ENCODE measurements at regions not wholly inside any gene's neighbourhood (a gene's known extent, or its start where the extent isn't known, plus 50 kb on each side); places are given as distances from the start of the nearest gene placed in this dataset.

GRCh38 chr7:155948423-155948822, 136.2 kb upstream of the SHH start:
- H3K9me3 ChIP-seq (ENCODE audit: control insufficient read depth in 1 of 2, low read length in 2 of 2): no peaks in the 10 kb centered on the region
- H3K4me1 ChIP-seq (ENCODE audit: control insufficient read depth in 1 of 2, insufficient read depth in 2 of 2, low read length in 2 of 2): no peaks in the 10 kb centered on the region
- no peak overlapping the region for H3K4me3 ChIP-seq (ENCODE audit: low read depth in 1 of 2, low read length in 2 of 2)
- H3K27ac ChIP-seq (ENCODE audit: low read length): no peak overlapping the region
- H3K27me3 ChIP-seq (ENCODE audit: low read depth, low read length): no peaks in the 10 kb centered on the region
- H3K36me3 ChIP-seq (ENCODE audit: control insufficient read depth in 1 of 2, insufficient read depth in 2 of 2, low read length in 2 of 2): no peaks in the 10 kb centered on the region

DNA sequence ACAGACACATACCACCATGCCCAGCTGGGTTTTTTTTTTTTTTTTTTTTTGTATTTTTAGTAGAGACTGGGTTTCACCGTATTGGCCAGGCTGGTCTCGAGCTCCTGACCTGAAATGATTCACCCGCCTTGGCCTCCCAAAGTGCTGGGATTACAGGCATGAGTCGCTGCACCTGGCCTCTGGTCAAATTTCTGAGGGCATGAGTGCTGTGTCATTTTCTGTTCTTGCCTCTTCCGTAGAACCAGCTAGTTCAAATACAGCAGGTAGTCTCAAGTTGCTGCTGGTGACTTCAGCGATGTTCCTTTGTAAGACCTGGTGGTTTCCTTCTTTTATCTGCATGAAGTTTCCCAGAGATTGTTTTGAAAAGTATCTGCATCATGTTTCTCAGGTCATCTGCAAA, 134.8 kb upstream of the SHH start:
- Histone ChIP-seq H3K9me3 (ENCODE audit: control insufficient read depth in 1 of 2, low read length in 2 of 2) (no peaks in the 10 kb centered on the region), H3K4me1 (ENCODE audit: control insufficient read depth in 1 of 2, insufficient read depth in 2 of 2, low read length in 2 of 2) (no peaks in the 10 kb centered on the region), H3K36me3 (ENCODE audit: control insufficient read depth in 1 of 2, insufficient read depth in 2 of 2, low read length in 2 of 2) (no peaks in the 10 kb centered on the region), H3K27me3 (ENCODE audit: low read depth, low read length) (no peaks in the 10 kb centered on the region), H3K4me3 (ENCODE audit: low read depth in 1 of 2, low read length in 2 of 2) (no peak overlapping the region), H3K27ac (ENCODE audit: low read length) (no peak overlapping the region)

DNA sequence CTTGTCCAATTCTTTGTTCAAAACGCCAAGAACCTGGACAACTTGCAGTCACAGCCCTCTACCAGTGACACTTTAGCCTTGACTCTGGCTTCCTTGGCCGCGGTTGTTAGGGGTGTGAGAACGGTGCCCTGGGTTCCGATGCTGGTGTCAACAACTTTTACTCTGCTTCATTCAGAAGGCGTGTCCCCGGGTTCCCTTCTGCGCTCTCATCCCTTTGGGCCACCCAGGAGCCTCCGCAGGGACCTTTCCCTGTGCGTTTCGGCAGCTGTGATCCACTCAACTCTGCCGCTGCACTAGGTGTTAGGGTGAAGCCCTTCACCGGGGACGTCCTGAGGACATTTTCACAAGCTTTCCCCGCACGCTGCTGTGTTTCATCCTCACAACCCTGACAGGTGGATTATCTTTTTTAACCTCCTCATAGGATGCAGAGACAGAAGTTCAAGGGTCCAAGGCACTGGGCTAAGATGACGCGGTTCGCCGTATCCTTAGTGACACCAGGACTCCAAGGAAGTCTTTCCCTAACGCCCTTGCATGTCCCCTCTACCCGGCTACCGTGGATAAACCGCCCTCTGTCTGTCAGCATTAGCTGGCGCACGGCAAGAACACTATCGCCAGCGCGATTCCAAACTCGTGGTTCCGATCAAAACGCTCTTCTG, 133.5 kb upstream of the SHH start:
- Histone ChIP-seq H3K36me3 (ENCODE audit: control insufficient read depth in 1 of 2, insufficient read depth in 2 of 2, low read length in 2 of 2) (no peaks in the 10 kb centered on the region), H3K4me1 (ENCODE audit: control insufficient read depth in 1 of 2, insufficient read depth in 2 of 2, low read length in 2 of 2) (no peaks in the 10 kb centered on the region), H3K27ac (ENCODE audit: low read length) (no peak overlapping the region), H3K27me3 (ENCODE audit: low read depth, low read length) (no peaks in the 10 kb centered on the region), H3K4me3 (ENCODE audit: low read depth in 1 of 2, low read length in 2 of 2) (no peak overlapping the region), H3K9me3 (ENCODE audit: control insufficient read depth in 1 of 2, low read length in 2 of 2) (no peaks in the 10 kb centered on the region)

DNA sequence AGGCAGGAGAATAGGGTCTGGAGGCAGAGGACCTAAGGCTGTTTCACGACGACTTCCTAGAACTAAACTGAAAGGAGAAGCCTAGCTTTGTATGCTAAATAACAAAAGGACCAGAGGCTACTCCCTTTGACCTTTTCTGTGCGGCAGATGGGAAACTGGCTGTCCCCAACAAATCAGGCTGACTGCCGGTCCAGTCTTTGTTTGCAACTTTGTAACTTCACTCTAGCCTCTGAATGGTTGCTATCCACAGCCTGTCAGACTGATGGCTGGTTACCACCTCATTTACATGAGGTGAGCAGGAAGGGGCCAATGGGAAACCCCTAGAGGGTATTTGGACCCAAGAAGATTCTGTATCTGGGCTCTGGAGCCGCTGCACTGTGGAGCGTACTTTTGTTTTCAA, 132.6 kb upstream of the SHH start:
- Histone ChIP-seq H3K9me3 (ENCODE audit: control insufficient read depth in 1 of 2, low read length in 2 of 2) (no peaks in the 10 kb centered on the region), H3K4me3 (ENCODE audit: low read depth in 1 of 2, low read length in 2 of 2) (no peak overlapping the region), H3K27ac (ENCODE audit: low read length) (no peak overlapping the region)

GRCh38 chr7:155943251-155943899, 131.1 kb upstream of the SHH start:
- Histone ChIP-seq H3K36me3 (ENCODE audit: control insufficient read depth in 1 of 2, insufficient read depth in 2 of 2, low read length in 2 of 2) (no peaks in the 10 kb centered on the region), H3K9me3 (ENCODE audit: control insufficient read depth in 1 of 2, low read length in 2 of 2) (peaks cover 0 to 4% of the 10 kb centered on the region in 2 donors), H3K27ac (ENCODE audit: low read length) (no peak overlapping the region), H3K4me3 (ENCODE audit: low read depth in 1 of 2, low read length in 2 of 2) (no peak overlapping the region), H3K4me1 (ENCODE audit: control insufficient read depth in 1 of 2, insufficient read depth in 2 of 2, low read length in 2 of 2) (no peaks in the 10 kb centered on the region), H3K27me3 (ENCODE audit: low read depth, low read length) (no peaks in the 10 kb centered on the region)

More for the DNA sequence above, 132.6 kb upstream of the SHH start:
- Histone ChIP-seq H3K4me1 (ENCODE audit: control insufficient read depth in 1 of 2, insufficient read depth in 2 of 2, low read length in 2 of 2) (no peaks in the 10 kb centered on the region), H3K27me3 (ENCODE audit: low read depth, low read length) (no peaks in the 10 kb centered on the region), H3K36me3 (ENCODE audit: control insufficient read depth in 1 of 2, insufficient read depth in 2 of 2, low read length in 2 of 2) (no peaks in the 10 kb centered on the region)

- Histone ChIP-seq H3K4me1 (ENCODE audit: control insufficient read depth in 1 of 2, insufficient read depth in 2 of 2, low read length in 2 of 2) (no peaks in the 10 kb centered on the region), H3K27me3 (ENCODE audit: low read depth, low read length) (no peaks in the 10 kb centered on the region), H3K4me3 (ENCODE audit: low read depth in 1 of 2, low read length in 2 of 2) (no peak overlapping the region), H3K27ac (ENCODE audit: low read length) (no peak overlapping the region), H3K9me3 (ENCODE audit: control insufficient read depth in 1 of 2, low read length in 2 of 2) (peaks cover 0 to 6% of the 10 kb centered on the region in 2 donors), H3K36me3 (ENCODE audit: control insufficient read depth in 1 of 2, insufficient read depth in 2 of 2, low read length in 2 of 2) (no peaks in the 10 kb centered on the region)
Observed at GRCh38 chr7:155942226-155942950, 130.1 kb upstream of the SHH start.

DNA sequence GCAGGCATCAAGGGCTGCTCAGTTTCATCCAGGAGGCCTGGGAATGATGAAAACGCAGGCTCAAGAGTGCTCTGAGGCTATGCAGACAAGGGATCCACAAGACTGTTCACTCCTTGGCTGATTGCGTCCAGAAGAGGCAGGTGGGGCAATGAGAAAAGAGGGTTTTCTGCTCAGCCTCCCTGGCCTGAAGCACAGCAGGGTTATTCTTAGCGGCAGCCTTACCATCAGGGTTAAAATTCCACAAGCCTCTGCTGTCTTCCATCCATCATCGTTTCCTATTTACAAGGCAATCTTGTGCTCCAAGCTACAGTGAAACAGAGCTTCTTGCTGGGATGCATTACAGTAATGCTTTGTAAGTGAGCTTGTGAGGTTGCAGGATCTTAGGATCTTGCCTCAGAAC, 129.4 kb upstream of the SHH start:
- H3K4me3 ChIP-seq (ENCODE audit: low read depth in 1 of 2, low read length in 2 of 2): no peak overlapping the region
- H3K27ac ChIP-seq (ENCODE audit: low read length): no peak overlapping the region
- peaks cover 0 to 6% of the 10 kb centered on the region in 2 donors for H3K9me3 ChIP-seq (ENCODE audit: control insufficient read depth in 1 of 2, low read length in 2 of 2)
- no peaks in the 10 kb centered on the region for H3K4me1 ChIP-seq (ENCODE audit: control insufficient read depth in 1 of 2, insufficient read depth in 2 of 2, low read length in 2 of 2)
- H3K27me3 ChIP-seq (ENCODE audit: low read depth, low read length): no peaks in the 10 kb centered on the region
- no peaks in the 10 kb centered on the region for H3K36me3 ChIP-seq (ENCODE audit: control insufficient read depth in 1 of 2, insufficient read depth in 2 of 2, low read length in 2 of 2)

DNA sequence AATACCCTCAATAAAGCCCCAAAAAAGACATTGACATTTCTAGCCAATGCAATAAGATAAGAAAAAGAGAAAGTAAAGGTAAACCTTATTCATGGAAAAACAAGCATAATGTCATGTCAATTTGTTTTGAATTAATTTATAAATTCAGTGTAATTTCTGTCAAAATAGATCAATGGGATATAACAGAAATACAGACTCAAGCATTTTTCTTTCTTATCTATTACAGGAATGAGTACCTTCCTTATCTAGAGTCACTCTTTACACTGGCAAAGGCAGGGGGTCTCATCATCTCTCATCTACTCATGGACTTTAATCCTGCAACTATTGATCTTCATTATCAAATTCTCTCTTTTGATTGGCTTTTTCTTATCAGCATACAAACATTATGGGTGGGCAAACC, 127.1 kb upstream of the SHH start:
- Histone ChIP-seq H3K36me3 (ENCODE audit: control insufficient read depth in 1 of 2, insufficient read depth in 2 of 2, low read length in 2 of 2) (no peaks in the 10 kb centered on the region), H3K27ac (ENCODE audit: low read length) (no peak overlapping the region), H3K4me1 (ENCODE audit: control insufficient read depth in 1 of 2, insufficient read depth in 2 of 2, low read length in 2 of 2) (no peaks in the 10 kb centered on the region), H3K27me3 (ENCODE audit: low read depth, low read length) (no peaks in the 10 kb centered on the region), H3K4me3 (ENCODE audit: low read depth in 1 of 2, low read length in 2 of 2) (no peak overlapping the region), H3K9me3 (ENCODE audit: control insufficient read depth in 1 of 2, low read length in 2 of 2) (peaks cover 0 to 6% of the 10 kb centered on the region in 2 donors)

DNA sequence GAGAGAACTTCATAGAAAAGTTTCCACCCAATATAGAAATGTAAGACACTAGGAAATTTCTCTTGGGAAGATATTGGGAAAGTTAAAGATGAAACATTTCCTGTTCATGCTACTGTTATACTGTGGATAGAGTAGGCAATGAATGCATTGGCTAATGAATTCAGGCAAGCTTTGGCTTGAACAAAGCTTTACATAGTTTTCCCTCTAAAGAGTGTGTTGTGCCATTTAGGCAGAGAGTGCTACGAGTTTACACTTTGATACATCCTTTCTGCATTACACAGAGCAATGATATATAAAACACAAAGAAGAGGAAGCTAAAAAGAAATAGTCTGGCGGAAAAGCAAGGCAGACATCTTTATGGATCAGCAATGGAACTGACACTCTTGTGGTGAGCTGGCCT, 125.9 kb upstream of the SHH start:
- no peaks in the 10 kb centered on the region for H3K4me1 ChIP-seq (ENCODE audit: control insufficient read depth in 1 of 2, insufficient read depth in 2 of 2, low read length in 2 of 2)

GRCh38 chr7:155935726-155936125, 123.5 kb upstream of the SHH start:
- H3K4me3 ChIP-seq (ENCODE audit: low read depth in 1 of 2, low read length in 2 of 2): no peak overlapping the region
- H3K4me1 ChIP-seq (ENCODE audit: control insufficient read depth in 1 of 2, insufficient read depth in 2 of 2, low read length in 2 of 2): no peaks in the 10 kb centered on the region
- no peaks in the 10 kb centered on the region for H3K27me3 ChIP-seq (ENCODE audit: low read depth, low read length)
- H3K36me3 ChIP-seq (ENCODE audit: control insufficient read depth in 1 of 2, insufficient read depth in 2 of 2, low read length in 2 of 2): no peaks in the 10 kb centered on the region
- no peak overlapping the region for H3K27ac ChIP-seq (ENCODE audit: low read length)
- peaks cover 0 to 6% of the 10 kb centered on the region in 2 donors for H3K9me3 ChIP-seq (ENCODE audit: control insufficient read depth in 1 of 2, low read length in 2 of 2)

More for the DNA sequence above, 125.9 kb upstream of the SHH start:
- Histone ChIP-seq H3K36me3 (ENCODE audit: control insufficient read depth in 1 of 2, insufficient read depth in 2 of 2, low read length in 2 of 2) (no peaks in the 10 kb centered on the region), H3K27ac (ENCODE audit: low read length) (no peak overlapping the region), H3K9me3 (ENCODE audit: control insufficient read depth in 1 of 2, low read length in 2 of 2) (peaks cover 0 to 6% of the 10 kb centered on the region in 2 donors), H3K27me3 (ENCODE audit: low read depth, low read length) (no peaks in the 10 kb centered on the region), H3K4me3 (ENCODE audit: low read depth in 1 of 2, low read length in 2 of 2) (no peak overlapping the region)

- Histone ChIP-seq H3K4me3 (ENCODE audit: low read depth in 1 of 2, low read length in 2 of 2) (no peak overlapping the region), H3K27me3 (ENCODE audit: low read depth, low read length) (no peaks in the 10 kb centered on the region), H3K9me3 (ENCODE audit: control insufficient read depth in 1 of 2, low read length in 2 of 2) (peaks cover 0 to 6% of the 10 kb centered on the region in 2 donors), H3K36me3 (ENCODE audit: control insufficient read depth in 1 of 2, insufficient read depth in 2 of 2, low read length in 2 of 2) (no peaks in the 10 kb centered on the region), H3K27ac (ENCODE audit: low read length) (no peak overlapping the region), H3K4me1 (ENCODE audit: control insufficient read depth in 1 of 2, insufficient read depth in 2 of 2, low read length in 2 of 2) (no peaks in the 10 kb centered on the region)
Observed at GRCh38 chr7:155935005-155935557, 122.8 kb upstream of the SHH start.
